Mesothelial cell of epicardium (in vitro differentiated cells): ENCODE measurements at regions not wholly inside any gene's neighbourhood (a gene's known extent, or its start where the extent isn't known, plus 50 kb on each side); places are given as distances from the start of the nearest gene placed in this dataset.
A peak's percentile ranks its signal among the peaks of the same experiment; 100 is the strongest.

Source experiments
- DNase-seq, 2 experiments: peaks; one replicate each; pipeline ENCODE4 v3.0.0; 2021; ENCODE audit warnings: low spot score in 2 of 2; ENCODE audit not compliant: unreplicated experiment in 2 of 2
- H3K27ac Mint-ChIP-seq: 2 replicates; pipeline ENCODE4 v1.8.0; 2021; ENCODE audit warnings: mixed read lengths
- H3K27me3 Mint-ChIP-seq: 2 replicates; pipeline ENCODE4 v1.8.0; 2021; ENCODE audit warnings: low read depth, mixed read lengths
- H3K36me3 Mint-ChIP-seq: 2 replicates; pipeline ENCODE4 v1.8.0; 2021; ENCODE audit warnings: mixed read lengths
- H3K4me1 Mint-ChIP-seq: 2 replicates; pipeline ENCODE4 v1.8.0; 2021; ENCODE audit warnings: mixed read lengths
- H3K4me3 Mint-ChIP-seq: 2 replicates; pipeline ENCODE4 v1.8.0; 2021; ENCODE audit warnings: mild to moderate bottlenecking, moderate library complexity, mixed read lengths
- H3K9me3 Mint-ChIP-seq: 2 replicates; pipeline ENCODE4 v1.8.0; 2021; ENCODE audit warnings: mixed read lengths
- TF ChIP-seq, protein P1 (sequence below): fragments of 200-600 bp; sonication (generic); IDR thresholded peaks from one replicate; pipeline ENCODE4 v1.5.0; 2021; ENCODE audit warnings: antibody characterized with exemption; ENCODE audit not compliant: unreplicated experiment

DNA sequence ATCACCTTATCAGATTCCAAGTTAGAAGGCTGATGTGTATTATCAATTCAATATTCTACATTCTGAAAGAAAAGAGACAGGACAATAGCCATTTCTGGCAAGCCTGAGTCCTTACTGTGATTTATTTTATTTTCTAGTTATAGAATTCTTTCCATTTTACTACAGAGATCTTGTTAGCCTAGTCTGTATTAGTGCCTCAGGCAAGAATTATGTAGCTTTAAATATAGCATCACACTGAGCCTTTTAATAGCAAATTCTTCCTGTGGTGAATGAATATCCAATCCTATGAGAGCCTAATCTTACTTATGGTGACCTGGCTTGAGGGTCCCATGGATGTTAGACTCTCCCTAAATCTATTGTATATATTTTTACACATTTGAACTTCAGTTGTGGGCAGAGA, 732.8 kb upstream of the CITED2 start:
- no peak overlapping the region for H3K4me3 Mint-ChIP-seq
- TF ChIP-seq, protein P1, sequence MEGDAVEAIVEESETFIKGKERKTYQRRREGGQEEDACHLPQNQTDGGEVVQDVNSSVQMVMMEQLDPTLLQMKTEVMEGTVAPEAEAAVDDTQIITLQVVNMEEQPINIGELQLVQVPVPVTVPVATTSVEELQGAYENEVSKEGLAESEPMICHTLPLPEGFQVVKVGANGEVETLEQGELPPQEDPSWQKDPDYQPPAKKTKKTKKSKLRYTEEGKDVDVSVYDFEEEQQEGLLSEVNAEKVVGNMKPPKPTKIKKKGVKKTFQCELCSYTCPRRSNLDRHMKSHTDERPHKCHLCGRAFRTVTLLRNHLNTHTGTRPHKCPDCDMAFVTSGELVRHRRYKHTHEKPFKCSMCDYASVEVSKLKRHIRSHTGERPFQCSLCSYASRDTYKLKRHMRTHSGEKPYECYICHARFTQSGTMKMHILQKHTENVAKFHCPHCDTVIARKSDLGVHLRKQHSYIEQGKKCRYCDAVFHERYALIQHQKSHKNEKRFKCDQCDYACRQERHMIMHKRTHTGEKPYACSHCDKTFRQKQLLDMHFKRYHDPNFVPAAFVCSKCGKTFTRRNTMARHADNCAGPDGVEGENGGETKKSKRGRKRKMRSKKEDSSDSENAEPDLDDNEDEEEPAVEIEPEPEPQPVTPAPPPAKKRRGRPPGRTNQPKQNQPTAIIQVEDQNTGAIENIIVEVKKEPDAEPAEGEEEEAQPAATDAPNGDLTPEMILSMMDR: no peak
- H3K36me3 Mint-ChIP-seq: no peaks in the 10 kb centered on the region
- no peaks in the 10 kb centered on the region for H3K27me3 Mint-ChIP-seq
- H3K9me3 Mint-ChIP-seq: no peaks in the 10 kb centered on the region
- no peak for DNase-seq
- peak overlapping the region; percentile 33 for H3K27ac Mint-ChIP-seq
- peaks cover 19% of the 10 kb centered on the region for H3K4me1 Mint-ChIP-seq

DNA sequence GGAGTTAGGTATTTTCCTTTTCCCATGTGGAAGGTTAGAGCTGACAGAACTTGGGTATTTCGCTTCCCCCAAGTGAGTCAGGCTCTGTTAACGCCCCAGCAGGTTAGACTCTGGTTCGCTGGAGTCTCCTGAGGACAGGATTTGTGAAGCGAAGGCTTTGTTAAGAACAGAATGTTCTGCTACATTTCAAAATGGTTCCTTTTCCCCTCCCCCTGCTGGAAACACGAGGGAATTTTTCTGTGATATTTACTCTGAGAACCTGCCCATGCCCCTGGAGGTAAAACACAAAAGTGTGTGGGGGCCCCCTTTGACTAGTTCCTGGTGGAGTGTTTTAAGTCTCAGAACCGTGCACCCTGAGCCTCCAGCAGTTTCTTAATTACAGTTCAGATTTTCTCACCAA, 731.4 kb upstream of the CITED2 start:
- TF ChIP-seq, protein P1: peak; percentile 73
- Mint-ChIP-seq H3K27me3 (no peaks in the 10 kb centered on the region), H3K27ac (peak overlapping the region; percentile 91), H3K36me3 (no peaks in the 10 kb centered on the region), H3K4me3 (no peak overlapping the region), H3K9me3 (no peaks in the 10 kb centered on the region), H3K4me1 (peaks cover 19% of the 10 kb centered on the region)
- no peak for DNase-seq

DNA sequence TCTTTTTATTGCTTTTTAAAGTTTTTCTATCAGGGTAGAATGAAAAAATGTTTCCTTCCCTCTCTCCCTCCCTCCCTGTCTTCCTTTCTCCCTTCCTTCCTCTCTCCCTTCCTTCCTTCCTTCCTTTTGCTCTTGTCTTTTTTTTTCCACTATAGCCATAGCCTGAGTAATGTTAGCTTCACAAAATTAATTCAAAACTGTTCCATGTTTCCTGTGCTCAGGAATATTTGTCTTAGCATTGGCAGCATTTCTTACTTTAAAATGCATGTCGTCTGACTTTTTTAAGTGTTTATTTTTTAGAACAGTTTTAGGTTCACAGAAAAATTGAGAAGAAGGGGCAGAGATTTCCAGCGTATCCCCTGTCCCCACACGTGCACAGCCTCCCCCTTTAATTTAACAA, 730.8 kb upstream of the CITED2 start:
- Mint-ChIP-seq H3K4me1 (peaks cover 19% of the 10 kb centered on the region), H3K9me3 (no peaks in the 10 kb centered on the region), H3K27me3 (no peaks in the 10 kb centered on the region), H3K4me3 (no peak overlapping the region), H3K36me3 (no peaks in the 10 kb centered on the region), H3K27ac (peak overlapping the region; percentile 37)
- TF ChIP-seq, protein P1: no peak
- no peak for DNase-seq

DNA sequence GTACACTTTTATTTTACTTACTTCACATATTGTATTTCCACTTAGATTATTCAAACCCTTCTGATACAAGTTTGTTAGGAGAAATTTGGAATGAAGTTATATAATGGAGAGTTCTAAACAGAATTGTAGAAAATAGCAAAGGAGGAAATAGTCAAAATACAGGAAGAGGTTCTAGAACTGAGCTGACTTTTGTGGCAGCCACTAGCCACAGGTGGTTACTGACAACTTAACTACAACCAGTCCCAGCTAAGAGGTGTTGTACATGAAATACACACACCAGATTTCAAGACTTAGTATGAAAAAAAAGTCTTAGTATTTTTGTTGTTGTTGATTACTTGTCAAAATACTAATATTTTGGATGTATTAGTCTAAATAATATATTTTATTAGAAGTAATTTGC, 727.4 kb upstream of the CITED2 start:
- no peak overlapping the region for H3K27ac Mint-ChIP-seq
- H3K4me1 Mint-ChIP-seq: peaks cover 13% of the 10 kb centered on the region
- no peaks in the 10 kb centered on the region for H3K36me3 Mint-ChIP-seq
- H3K27me3 Mint-ChIP-seq: no peaks in the 10 kb centered on the region
- no peak for DNase-seq
- TF ChIP-seq, protein P1: no peak
- H3K4me3 Mint-ChIP-seq: no peak overlapping the region
- H3K9me3 Mint-ChIP-seq: no peaks in the 10 kb centered on the region

DNA sequence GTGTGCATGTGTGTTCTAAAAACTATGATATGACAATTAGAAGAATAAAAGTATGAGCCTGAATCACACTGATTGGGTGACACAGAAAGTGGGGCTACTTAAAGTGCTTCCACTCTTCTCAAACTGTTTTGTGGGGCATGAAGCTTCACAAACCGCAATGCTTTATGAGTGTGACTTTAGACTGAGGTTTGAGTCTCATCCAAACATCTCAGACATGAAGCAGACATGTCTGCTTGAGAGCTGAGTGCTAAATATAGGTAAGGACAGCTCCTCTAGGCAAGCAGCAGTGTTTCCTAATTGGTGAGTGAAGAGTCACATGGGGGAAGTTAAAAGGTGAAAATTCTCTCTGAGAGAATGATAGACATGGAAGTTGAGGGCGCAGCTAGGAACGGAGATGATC, 726.9 kb upstream of the CITED2 start:
- no peak overlapping the region for H3K4me3 Mint-ChIP-seq
- no peak overlapping the region for H3K27ac Mint-ChIP-seq
- TF ChIP-seq, protein P1: no peak
- no peak for DNase-seq
- H3K9me3 Mint-ChIP-seq: no peaks in the 10 kb centered on the region
- H3K36me3 Mint-ChIP-seq: no peaks in the 10 kb centered on the region
- peaks cover 9% of the 10 kb centered on the region for H3K4me1 Mint-ChIP-seq
- no peaks in the 10 kb centered on the region for H3K27me3 Mint-ChIP-seq

DNA sequence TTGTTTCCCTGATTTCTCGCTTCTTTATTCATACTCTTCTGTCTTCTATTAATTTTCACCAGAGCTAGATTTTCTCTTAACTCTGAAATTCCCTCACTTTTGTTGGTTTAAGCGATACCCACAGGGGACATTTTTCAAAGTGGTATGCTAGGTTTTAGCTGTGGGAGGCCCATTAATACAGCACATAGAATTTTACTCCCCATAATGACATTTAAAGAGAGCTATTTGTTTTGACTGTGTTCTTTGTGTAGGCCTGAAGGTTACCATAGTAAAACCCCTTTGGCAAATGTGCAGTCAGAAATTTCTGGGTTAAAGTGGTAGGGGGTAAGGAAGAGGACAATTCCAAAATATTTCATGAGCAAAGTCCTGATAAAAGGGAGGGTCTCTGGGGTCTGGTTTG, 721.1 kb upstream of the CITED2 start:
- DNase-seq: no peak
- H3K4me3 Mint-ChIP-seq: no peak overlapping the region
- no peaks in the 10 kb centered on the region for H3K36me3 Mint-ChIP-seq
- H3K27ac Mint-ChIP-seq: peak overlapping the region; percentile 74
- H3K9me3 Mint-ChIP-seq: peaks cover 4% of the 10 kb centered on the region
- no peaks in the 10 kb centered on the region for H3K27me3 Mint-ChIP-seq
- peaks cover 15% of the 10 kb centered on the region for H3K4me1 Mint-ChIP-seq
- TF ChIP-seq, protein P1: no peak
